ENCODE measurements at regions not wholly inside any gene's neighbourhood (a gene's known extent, or its start where the extent isn't known, plus 50 kb on each side); places are given as distances from the start of the nearest gene placed in this dataset.

GRCh38 chr1:208603721-208604120 is 359.5 kb upstream of the PLXNA2 start:
- ChIA-PET CTCF (no interaction called here), POLR2A (no interaction called here)
- no peak for DNase-seq (ENCODE audit: low read depth, low spot score)
- no peak for TF ChIP-seq CTCF (IDR thresholded peaks at IDR 0.05; ENCODE audit: insufficient read depth, low read length, missing control alignments)
- no peak overlapping the region for H3K4me3 ChIP-seq (ENCODE audit: low read depth, low read length)

- no peak overlapping the region for H3K4me3 ChIP-seq (ENCODE audit: low read depth, low read length)
- no peak for TF ChIP-seq CTCF (IDR thresholded peaks at IDR 0.05; ENCODE audit: insufficient read depth, low read length, missing control alignments)
- no peak for DNase-seq (ENCODE audit: low read depth, low spot score)
- POLR2A ChIA-PET: no interaction called here
- CTCF ChIA-PET: no interaction called here
Measured at GRCh38 chr1:208604295-208604694, 360.1 kb upstream of the PLXNA2 start.

GRCh38 chr1:208606959-208607358 is 362.8 kb upstream of the PLXNA2 start:
- ChIA-PET POLR2A (no interaction called here), CTCF (no interaction called here)
- no peak for DNase-seq (ENCODE audit: low read depth, low spot score)
- H3K4me3 ChIP-seq (ENCODE audit: low read depth, low read length): no peak overlapping the region
- no peak for TF ChIP-seq CTCF (IDR thresholded peaks at IDR 0.05; ENCODE audit: insufficient read depth, low read length, missing control alignments)

GRCh38 chr1:208607616-208608015 is 363.4 kb upstream of the PLXNA2 start:
- CTCF ChIA-PET: no interaction called here
- POLR2A ChIA-PET: no interaction called here
- no peak for DNase-seq (ENCODE audit: low read depth, low spot score)
- TF ChIP-seq CTCF (IDR thresholded peaks at IDR 0.05; ENCODE audit: insufficient read depth, low read length, missing control alignments): no peak
- no peak overlapping the region for H3K4me3 ChIP-seq (ENCODE audit: low read depth, low read length)

- no peak for TF ChIP-seq CTCF (IDR thresholded peaks at IDR 0.05; ENCODE audit: insufficient read depth, low read length, missing control alignments)
- ChIA-PET POLR2A (no interaction called here), CTCF (no interaction called here)
- no peak overlapping the region for H3K4me3 ChIP-seq (ENCODE audit: low read depth, low read length)
- DNase-seq (ENCODE audit: low read depth, low spot score): no peak
Measured at GRCh38 chr1:208614610-208615009, 370.4 kb upstream of the PLXNA2 start.

- TF ChIP-seq CTCF (IDR thresholded peaks at IDR 0.05; ENCODE audit: insufficient read depth, low read length, missing control alignments): no peak
- ChIA-PET POLR2A (no interaction called here), CTCF (no interaction called here)
- no peak overlapping the region for H3K4me3 ChIP-seq (ENCODE audit: low read depth, low read length)
- no peak for DNase-seq (ENCODE audit: low read depth, low spot score)
Measured at GRCh38 chr1:208615371-208615770, 371.2 kb upstream of the PLXNA2 start.

Measured in AG04449 (cell line).